Neural cell (in vitro differentiated cells): ENCODE measurements at regions not wholly inside any gene's neighbourhood (a gene's known extent, or its start where the extent isn't known, plus 50 kb on each side); places are given as distances from the start of the nearest gene placed in this dataset.

Source experiments
- H2AFZ ChIP-seq: fragments of 200-600, 300-800 bp; sonication (generic), shearing (Covaris generic); 2 replicates; pipeline ENCODE4 v1.6.0; 2014; ENCODE audit warnings: low read depth, mild to moderate bottlenecking, antibody characterized with exemption, low read length, moderate library complexity
- H3F3A ChIP-seq: fragments of 200-600 bp; shearing (Covaris generic); 2 replicates; pipeline ENCODE4 v1.6.1; 2016; ENCODE audit warnings: mild to moderate bottlenecking, moderate library complexity, mixed read lengths, antibody characterized with exemption, low read length; ENCODE audit not compliant: insufficient read depth, poor library complexity, severe bottlenecking
- H3K27ac ChIP-seq: fragments of 200-600, 300-800 bp; sonication (generic), shearing (Covaris generic); 2 replicates; pipeline ENCODE4 v1.5.1; 2014; ENCODE audit warnings: mild to moderate bottlenecking, low read length, moderate library complexity
- H3K27me3 ChIP-seq: fragments of 300-800, 200-600 bp; sonication (generic), shearing (Covaris generic); 2 replicates; pipeline ENCODE4 v1.6.0; 2014; ENCODE audit warnings: mild to moderate bottlenecking, low read depth, low read length, moderate library complexity; ENCODE audit not compliant: insufficient read depth
- H3K36me3 ChIP-seq: fragments of 300-800, 200-600 bp; sonication (generic), shearing (Covaris generic); 2 replicates; pipeline ENCODE4 v1.5.1; 2014; ENCODE audit warnings: mild to moderate bottlenecking, antibody characterized with exemption, low read length, moderate library complexity; ENCODE audit not compliant: insufficient read depth
- H3K4me2 ChIP-seq: fragments of 300-800, 200-600 bp; sonication (generic), shearing (Covaris generic); 2 replicates; pipeline ENCODE4 v1.6.0; 2014; ENCODE audit warnings: mild to moderate bottlenecking, low read length
- H3K4me3 ChIP-seq: fragments of 300-800, 200-600 bp; sonication (generic), shearing (Covaris generic); 2 replicates; pipeline ENCODE4 v1.5.1; 2014; ENCODE audit warnings: mild to moderate bottlenecking, low read length, moderate library complexity
- H3K79me2 ChIP-seq: fragments of 200-600 bp; shearing (Covaris generic); replicated peaks from 2 replicates; pipeline ENCODE4 v1.6.0; 2014; ENCODE audit warnings: mild to moderate bottlenecking, low read length, moderate library complexity; ENCODE audit not compliant: insufficient read depth
- H3K9ac ChIP-seq: fragments of 300-800, 200-600 bp; sonication (generic), shearing (Covaris generic); 2 replicates; pipeline ENCODE4 v1.6.1; 2016; ENCODE audit warnings: mild to moderate bottlenecking, low read length, mixed read lengths
- H3K9me2 ChIP-seq: fragments of 200-600 bp; shearing (Covaris generic); 2 replicates; pipeline ENCODE4 v1.6.1; 2016; ENCODE audit warnings: mild to moderate bottlenecking, low read length, mixed read lengths; ENCODE audit not compliant: insufficient read depth
- H3K9me3 ChIP-seq: fragments of 200-600, 300-800 bp; sonication (generic), shearing (Covaris generic); 2 replicates; pipeline ENCODE4 v1.6.1; 2016; ENCODE audit warnings: mild to moderate bottlenecking, mixed run types, low read length, moderate library complexity, mixed read lengths
- H4K20me1 ChIP-seq: fragments of 200-600 bp; shearing (Covaris generic); 2 replicates; pipeline ENCODE4 v1.6.1; 2016; ENCODE audit warnings: mild to moderate bottlenecking, mixed run types; ENCODE audit not compliant: insufficient read depth
- EP300 ChIP-seq: fragments of 450-650 bp; conservative IDR thresholded peaks from 2 replicates; pipeline ENCODE4 v1.6.1; 2014; ENCODE audit warnings: antibody characterized with exemption, mild to moderate bottlenecking, moderate library complexity; ENCODE audit not compliant: poor library complexity, severe bottlenecking
- EZH2 ChIP-seq: fragments of 200-600, 300-800 bp; shearing (Covaris generic), sonication (generic); IDR thresholded peaks from 2 replicates; pipeline ENCODE4 v1.6.1; 2014; ENCODE audit warnings: antibody characterized with exemption, low read length, borderline replicate concordance, mild to moderate bottlenecking; ENCODE audit not compliant: insufficient read depth, poor library complexity, severe bottlenecking
- MXI1 ChIP-seq: fragments of 450-650 bp; conservative IDR thresholded peaks from 2 replicates; pipeline ENCODE4 v1.6.1; 2014; ENCODE audit warnings: antibody characterized with exemption, mild to moderate bottlenecking; ENCODE audit not compliant: poor library complexity, severe bottlenecking
- POLR2AphosphoS5 ChIP-seq: IDR thresholded peaks from 2 replicates; pipeline ENCODE4 v1.6.1; 2012
- RAD21 ChIP-seq: fragments of 450-650 bp; conservative IDR thresholded peaks from 2 replicates; pipeline ENCODE4 v1.6.1; 2014; ENCODE audit warnings: antibody characterized with exemption, mild to moderate bottlenecking, moderate library complexity
- SMC3 ChIP-seq: fragments of 450-650 bp; conservative IDR thresholded peaks from 2 replicates; pipeline ENCODE4 v1.6.1; 2014; ENCODE audit warnings: antibody characterized with exemption, mild to moderate bottlenecking, moderate library complexity; ENCODE audit not compliant: poor library complexity
- TAF1 ChIP-seq: IDR thresholded peaks from 2 replicates; pipeline ENCODE4 v1.6.1; 2012; ENCODE audit warnings: low read depth
- TF ChIP-seq, protein P1 (sequence below): fragments of 450-650 bp; IDR thresholded peaks from 2 replicates; pipeline ENCODE4 v1.5.1; 2014; ENCODE audit warnings: antibody characterized with exemption, mild to moderate bottlenecking, moderate library complexity; ENCODE audit not compliant: poor library complexity, severe bottlenecking
- TF ChIP-seq, protein P2 (sequence below): IDR thresholded peaks from 2 replicates; pipeline ENCODE4 v1.6.1; 2012; ENCODE audit warnings: borderline replicate concordance

- no peak overlapping the region for H3K9ac ChIP-seq
- no peaks in the 10 kb centered on the region for H3K27me3 ChIP-seq
- H3K9me3 ChIP-seq = no peaks in the 10 kb centered on the region
- no peak overlapping the region for H3K4me3 ChIP-seq
- TF ChIP-seq EP300 (no peak), TAF1 (no peak), POLR2AphosphoS5 (no peak), MXI1 (no peak), EZH2 (no peak), SMC3 (no peak)
- TF ChIP-seq, protein P1, sequence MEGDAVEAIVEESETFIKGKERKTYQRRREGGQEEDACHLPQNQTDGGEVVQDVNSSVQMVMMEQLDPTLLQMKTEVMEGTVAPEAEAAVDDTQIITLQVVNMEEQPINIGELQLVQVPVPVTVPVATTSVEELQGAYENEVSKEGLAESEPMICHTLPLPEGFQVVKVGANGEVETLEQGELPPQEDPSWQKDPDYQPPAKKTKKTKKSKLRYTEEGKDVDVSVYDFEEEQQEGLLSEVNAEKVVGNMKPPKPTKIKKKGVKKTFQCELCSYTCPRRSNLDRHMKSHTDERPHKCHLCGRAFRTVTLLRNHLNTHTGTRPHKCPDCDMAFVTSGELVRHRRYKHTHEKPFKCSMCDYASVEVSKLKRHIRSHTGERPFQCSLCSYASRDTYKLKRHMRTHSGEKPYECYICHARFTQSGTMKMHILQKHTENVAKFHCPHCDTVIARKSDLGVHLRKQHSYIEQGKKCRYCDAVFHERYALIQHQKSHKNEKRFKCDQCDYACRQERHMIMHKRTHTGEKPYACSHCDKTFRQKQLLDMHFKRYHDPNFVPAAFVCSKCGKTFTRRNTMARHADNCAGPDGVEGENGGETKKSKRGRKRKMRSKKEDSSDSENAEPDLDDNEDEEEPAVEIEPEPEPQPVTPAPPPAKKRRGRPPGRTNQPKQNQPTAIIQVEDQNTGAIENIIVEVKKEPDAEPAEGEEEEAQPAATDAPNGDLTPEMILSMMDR = no peak
- TF ChIP-seq, protein P2, sequence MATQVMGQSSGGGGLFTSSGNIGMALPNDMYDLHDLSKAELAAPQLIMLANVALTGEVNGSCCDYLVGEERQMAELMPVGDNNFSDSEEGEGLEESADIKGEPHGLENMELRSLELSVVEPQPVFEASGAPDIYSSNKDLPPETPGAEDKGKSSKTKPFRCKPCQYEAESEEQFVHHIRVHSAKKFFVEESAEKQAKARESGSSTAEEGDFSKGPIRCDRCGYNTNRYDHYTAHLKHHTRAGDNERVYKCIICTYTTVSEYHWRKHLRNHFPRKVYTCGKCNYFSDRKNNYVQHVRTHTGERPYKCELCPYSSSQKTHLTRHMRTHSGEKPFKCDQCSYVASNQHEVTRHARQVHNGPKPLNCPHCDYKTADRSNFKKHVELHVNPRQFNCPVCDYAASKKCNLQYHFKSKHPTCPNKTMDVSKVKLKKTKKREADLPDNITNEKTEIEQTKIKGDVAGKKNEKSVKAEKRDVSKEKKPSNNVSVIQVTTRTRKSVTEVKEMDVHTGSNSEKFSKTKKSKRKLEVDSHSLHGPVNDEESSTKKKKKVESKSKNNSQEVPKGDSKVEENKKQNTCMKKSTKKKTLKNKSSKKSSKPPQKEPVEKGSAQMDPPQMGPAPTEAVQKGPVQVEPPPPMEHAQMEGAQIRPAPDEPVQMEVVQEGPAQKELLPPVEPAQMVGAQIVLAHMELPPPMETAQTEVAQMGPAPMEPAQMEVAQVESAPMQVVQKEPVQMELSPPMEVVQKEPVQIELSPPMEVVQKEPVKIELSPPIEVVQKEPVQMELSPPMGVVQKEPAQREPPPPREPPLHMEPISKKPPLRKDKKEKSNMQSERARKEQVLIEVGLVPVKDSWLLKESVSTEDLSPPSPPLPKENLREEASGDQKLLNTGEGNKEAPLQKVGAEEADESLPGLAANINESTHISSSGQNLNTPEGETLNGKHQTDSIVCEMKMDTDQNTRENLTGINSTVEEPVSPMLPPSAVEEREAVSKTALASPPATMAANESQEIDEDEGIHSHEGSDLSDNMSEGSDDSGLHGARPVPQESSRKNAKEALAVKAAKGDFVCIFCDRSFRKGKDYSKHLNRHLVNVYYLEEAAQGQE = no peak
- no peaks in the 10 kb centered on the region for H3F3A ChIP-seq
- peak overlapping the region; percentile 7 for H3K27ac ChIP-seq
- H3K36me3 ChIP-seq = no peaks in the 10 kb centered on the region
- H3K4me2 ChIP-seq = no peak overlapping the region
- H3K9me2 ChIP-seq = no peaks in the 10 kb centered on the region
- H3K79me2 ChIP-seq = no peaks in the 10 kb centered on the region
- H2AFZ ChIP-seq = no peak overlapping the region
- no peaks in the 10 kb centered on the region for H4K20me1 ChIP-seq
Observed at GRCh38 chr10:111976557-111976956, 207.0 kb downstream of the GPAM start.

DNA sequence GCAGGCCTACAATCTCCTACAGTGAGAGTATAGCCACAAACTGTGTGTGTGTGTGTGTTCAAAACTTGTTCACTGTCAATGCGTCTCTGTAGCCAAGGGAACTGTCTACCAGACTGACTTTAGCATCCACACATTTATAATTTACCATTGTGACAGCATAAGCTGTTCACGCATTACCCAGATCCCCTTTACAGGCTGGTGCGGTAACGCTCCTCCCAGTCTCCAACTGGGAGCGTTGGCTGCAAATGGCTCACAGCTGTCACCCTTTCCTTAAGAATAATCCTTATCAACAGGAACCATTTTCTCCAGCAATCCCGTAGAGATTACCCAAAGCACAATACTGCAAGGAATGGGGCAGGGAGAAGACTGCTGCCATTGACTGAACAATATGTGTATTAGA is 199.5 kb downstream of the GPAM start:
- Histone ChIP-seq H3K27ac (peak overlapping the region; percentile 62), H3K79me2 (no peaks in the 10 kb centered on the region), H3K9me2 (no peaks in the 10 kb centered on the region), H4K20me1 (no peaks in the 10 kb centered on the region), H2AFZ (no peak overlapping the region), H3K4me3 (peak overlapping the region; percentile 35), H3K4me2 (no peak overlapping the region), H3K27me3 (no peaks in the 10 kb centered on the region), H3K9me3 (no peaks in the 10 kb centered on the region), H3K36me3 (no peaks in the 10 kb centered on the region), H3F3A (no peaks in the 10 kb centered on the region), H3K9ac (no peak overlapping the region)
- TF ChIP-seq SMC3 = peak; percentile 44
- TF ChIP-seq, protein P1 = no peak
- peak; percentile 87 for TF ChIP-seq POLR2AphosphoS5
- TF ChIP-seq, protein P2 = peak; percentile 95
- peak; percentile 94 for TF ChIP-seq EP300
- TF ChIP-seq MXI1 = peak; percentile 33
- TF ChIP-seq TAF1 = no peak
- TF ChIP-seq RAD21 = no peak
- TF ChIP-seq EZH2 = no peak
